Activated CD4-positive, alpha-beta T cell treated with anti-CD3 and anti-CD28 coated beads for 48 hours (primary cell): ENCODE measurements at regions not wholly inside any gene's neighbourhood (a gene's known extent, or its start where the extent isn't known, plus 50 kb on each side); places are given as distances from the start of the nearest gene placed in this dataset.
"Not testable (repeated sequence)": the region's sequence is repeated elsewhere in the genome, so short reads cannot be mapped to it uniquely, and the experiment has no call there.

ENCODE experiments used
- DNase-seq: peaks from one replicate; pipeline ENCODE4 v3.0.0-alpha.2; 2020

DNA sequence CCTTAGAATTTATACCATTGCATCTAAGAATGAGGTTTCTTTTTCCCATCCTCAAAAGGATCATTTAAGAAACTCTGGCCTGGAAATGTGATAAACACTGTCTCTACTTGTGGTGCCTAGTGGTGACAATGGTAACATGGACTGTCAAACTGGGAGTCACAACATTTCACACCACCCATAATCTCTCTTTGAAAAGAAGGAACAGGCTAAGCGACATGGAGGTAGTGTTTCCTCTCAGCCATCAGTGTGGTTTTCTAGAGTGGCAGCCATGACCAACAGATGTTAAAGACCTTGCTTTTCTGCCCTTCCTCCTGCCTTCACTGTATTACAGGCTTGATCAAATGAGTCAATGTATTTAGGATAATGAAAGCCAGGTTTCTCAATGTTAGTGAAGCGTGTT, 283.1 kb upstream of the STAC start:
- DNase-seq: no peak

DNA sequence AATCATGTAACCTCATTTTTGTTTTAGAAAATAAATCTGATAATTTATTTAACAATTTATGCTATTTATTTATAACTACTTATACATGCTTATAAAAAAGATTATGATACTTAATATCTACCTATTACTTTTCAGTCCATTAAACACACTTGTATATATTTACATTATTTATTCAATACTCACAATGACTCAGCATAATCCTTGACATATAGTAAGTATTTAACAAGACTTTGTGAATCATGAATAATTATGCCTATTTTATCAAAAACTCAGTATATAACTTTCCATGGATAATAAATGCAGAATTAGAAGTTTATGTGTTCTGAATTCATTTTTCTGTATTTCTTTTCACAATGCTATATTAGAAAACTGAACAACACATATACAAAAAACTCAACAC, 266.0 kb upstream of the STAC start:
- no peak for DNase-seq

DNA sequence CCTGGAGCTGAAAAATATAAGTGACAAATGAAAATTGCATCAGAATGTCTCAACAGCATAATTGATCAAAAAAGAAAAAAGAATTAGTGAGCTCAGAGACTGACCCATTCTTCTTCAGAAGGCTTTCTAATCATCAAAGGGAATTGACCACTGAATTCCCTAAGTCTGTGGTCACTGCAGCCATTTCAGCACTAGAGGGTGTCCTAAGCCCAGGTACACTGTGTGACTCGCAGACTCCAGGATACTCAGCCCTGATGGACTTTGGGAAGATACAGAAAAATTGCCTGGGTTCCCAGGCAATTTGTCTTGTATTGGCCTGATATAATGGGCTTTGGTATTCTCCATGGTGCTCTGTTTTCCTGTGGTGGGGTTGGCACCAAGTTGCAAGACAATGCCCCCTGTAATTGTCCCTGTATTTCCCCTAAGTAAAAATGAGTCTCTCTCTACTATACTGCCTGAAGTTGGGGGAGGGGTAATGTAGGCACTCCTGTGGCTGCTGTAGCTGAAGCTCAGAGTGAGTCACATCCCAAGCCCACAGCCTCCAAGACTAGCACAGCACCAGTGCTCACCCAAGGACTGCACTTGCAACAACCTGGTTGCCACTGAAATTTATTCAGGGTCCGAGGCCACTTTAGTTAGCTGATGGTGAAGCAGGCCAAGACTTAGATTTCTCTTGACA, 256.0 kb upstream of the STAC start:
- no peak for DNase-seq

DNA sequence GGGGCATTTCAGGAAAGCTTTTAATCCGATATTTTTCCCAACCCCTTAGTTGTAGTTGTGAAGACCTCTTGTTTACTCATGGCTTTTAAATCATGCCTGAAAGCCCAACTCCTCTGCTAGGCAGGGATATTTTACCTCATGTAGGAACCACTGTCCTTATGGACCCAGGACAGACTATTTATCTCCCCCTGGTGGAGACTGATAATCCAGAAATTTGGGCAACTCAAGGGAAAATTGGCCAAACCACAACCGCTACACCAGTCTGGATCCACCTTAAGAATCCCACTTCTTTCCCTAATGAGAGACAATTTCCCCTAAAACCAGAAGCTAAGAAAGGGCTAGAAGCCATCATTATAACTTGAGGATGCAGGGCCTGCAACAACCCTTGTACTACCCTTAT, 248.1 kb upstream of the STAC start:
- DNase-seq: no peak

DNA sequence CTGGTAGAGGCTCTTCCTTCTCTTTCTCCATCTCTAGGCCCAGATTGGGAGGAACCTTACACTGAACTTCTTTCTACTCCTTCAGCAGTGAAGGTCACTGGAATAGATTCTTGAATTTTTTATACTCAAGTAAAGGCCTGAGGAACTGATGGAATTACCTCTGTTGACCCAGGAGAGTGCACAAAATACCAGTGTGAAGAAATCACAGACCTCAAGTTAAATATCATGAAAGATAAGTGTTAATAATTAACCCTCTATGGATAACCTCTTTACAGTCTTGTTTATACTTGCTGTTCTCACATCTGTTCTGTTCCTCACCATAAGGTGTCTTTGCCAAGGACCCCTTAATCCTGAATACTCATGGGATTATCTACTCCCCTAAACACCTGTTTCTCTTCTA, 244.4 kb upstream of the STAC start:
- DNase-seq: no peak

DNA sequence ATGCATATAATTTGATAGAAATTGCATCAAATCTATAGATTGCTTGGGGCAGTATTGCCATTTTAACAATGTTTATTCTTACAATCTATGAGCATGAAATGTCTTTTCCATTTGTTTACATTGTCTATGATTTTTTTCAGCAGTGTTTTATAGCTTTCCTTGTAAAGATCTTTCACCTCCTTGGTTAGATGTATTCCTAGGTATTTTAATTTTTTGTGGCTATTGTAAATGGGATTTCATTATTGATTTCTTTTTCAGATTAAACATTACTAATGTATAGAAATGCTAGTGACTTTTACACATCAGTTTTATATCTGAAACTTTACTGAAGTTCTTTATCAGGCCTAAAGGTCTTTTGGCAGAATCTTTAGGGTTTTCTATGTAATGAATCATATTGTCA, 237.6 kb upstream of the STAC start:
- no peak for DNase-seq

DNA sequence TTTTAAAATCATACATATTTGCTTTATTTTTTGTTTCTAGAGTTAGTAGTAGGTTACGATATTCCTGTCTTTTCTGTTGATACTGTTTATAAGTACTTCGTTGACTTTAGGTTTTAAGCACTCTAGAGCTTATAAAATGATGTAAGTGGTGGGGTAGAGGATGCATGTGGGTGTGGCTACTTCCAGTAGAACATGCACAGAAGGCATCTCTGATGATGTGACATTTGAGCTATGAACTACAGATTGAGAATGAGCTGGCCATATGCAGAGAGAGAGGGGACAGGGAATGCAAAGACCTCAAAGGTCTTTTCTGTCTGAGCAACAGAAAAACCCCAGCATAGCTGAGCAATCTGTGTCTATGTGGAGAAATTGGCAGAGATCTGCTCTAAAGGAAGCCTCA, 233.9 kb upstream of the STAC start:
- no peak for DNase-seq

DNA sequence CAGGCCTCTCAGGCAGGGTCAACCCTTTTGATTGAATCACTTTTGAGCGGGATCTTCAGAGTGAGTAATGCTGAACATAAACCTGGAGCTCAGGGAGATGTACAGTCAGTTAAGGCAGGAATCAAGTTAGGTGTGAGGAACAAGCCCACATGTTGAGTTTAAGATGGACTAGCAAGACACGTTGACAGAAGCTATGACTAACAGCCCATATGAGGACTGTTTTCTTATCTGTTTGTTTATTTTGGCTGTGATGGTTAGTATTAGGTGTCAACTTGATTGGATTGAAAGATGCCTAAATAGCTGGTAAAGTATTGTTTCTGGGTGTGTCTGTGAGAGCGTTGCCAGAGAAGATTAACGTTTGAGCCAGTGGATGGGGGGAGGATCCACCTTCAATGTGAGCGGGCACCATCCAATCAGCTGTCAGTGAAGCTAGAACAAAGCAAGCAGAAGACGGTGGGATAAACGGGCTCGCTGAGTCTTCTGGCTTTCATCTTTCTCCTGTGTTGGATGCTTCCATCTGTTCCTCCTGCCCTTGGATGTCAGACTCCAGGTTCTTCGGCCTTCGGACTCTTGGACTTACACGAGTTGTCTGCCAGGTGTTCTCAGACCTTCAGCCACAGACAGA, 232.3 kb upstream of the STAC start:
- DNase-seq: no peak

DNA sequence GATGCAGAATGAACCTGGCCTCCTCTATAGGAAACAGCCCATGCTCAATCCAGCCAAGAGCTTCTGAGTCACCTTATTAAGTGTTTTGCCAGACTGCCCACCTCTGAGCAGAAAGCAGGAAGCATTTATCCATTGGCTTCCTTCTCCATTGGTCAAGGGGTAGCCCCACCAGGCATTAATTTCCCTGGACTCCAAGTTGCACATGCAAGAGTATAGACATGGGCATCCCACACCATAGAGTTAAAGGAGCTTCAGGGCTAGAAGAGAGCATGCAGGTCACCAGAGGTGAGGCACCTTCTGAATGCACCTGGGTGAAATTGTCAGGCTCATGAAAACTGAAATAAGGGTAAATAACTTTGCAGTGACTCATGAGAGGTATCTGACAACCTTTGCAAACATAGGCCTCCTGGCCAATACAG, 230.8 kb upstream of the STAC start:
- DNase-seq: no peak

DNA sequence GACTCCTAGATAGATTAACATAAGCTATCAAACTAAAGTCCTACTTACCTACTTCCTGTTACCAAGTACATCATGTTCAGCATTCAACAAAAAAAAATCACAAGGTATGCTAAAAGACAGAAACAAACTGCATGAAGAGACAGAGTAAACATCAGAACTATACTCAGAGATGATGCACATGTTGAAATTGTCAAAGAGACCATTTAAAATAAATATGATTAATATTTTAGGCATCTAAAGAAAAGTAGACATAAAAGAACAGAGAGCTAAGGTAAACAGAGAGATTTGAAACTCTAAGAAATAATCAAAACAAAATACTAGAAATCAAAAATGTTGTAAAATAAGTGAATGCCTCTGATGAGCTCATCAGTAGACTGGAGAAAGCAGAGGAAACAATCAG, 224.8 kb upstream of the STAC start:
- DNase-seq: no peak

DNA sequence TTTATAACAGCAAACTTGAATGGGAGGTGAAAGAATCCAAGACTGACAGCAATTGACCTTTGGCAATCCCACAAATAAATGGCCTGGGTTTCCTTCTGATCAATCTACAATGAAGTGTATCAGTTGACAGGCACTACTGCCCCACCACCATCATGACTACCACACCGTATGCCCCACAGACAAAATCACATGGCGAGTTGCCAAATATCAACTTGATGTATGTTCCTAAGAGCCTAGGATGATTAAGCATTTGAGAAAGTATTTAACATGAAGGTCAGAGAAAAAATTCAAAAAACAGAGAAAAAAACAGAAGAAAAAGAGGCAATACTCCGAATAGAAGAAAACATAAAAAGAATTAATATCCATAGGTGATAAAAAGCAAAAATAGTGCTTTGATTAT, 215.9 kb upstream of the STAC start:
- DNase-seq: no peak

DNA sequence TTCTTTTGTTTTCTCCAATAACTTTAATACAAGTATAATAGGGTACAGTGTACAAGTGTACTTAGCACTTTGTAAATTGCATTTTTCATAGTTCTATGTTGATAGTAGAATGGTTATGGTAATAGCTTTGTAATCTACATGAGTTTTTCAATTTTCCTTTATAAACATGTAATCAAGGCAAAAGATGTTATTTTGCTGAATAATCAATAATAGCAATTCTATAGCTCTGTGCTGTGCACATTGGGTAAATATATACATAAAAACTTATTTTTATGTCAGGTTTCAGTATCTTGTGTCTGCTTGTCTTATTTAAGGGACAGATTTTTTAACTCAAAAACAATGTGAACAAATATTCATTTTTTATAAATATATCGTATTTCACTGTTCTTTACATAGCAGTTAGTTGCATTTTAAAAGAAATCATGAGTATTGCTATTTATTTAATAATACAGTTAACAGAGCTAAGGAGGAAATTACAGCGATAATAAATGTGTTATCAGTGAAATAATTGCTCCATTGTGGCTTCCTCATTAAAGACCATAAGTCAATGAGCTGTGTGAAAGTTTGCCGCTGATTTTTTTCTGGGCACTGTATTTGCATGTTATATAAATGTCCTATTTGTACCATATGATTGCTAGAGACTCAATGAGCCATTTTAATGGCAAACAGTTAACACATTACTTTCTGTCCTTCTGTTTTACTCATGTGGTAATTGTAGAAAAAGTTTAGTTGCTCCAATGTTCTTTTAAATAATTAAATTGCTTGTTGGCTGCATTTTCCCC, 214.6 kb upstream of the STAC start:
- no peak for DNase-seq

DNA sequence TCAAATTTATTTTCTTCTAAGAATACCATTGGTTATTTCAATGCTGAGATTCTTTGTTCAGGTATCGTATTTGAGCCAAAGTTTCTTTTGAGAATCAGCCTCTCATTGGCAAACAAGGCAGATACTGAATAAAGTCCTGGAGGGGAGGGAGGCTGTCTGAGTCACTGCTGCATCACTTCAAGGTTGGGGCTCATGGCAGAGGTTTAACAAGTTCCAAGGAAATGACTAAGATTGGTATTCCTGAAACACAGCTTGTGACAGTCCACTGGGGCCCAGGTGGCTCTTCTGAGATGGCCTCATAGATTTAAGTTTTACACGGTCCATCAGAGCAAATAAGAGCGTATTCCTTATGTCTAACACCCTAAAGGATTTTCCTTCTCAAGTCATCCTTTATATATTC, 213.8 kb upstream of the STAC start:
- no peak for DNase-seq

DNA sequence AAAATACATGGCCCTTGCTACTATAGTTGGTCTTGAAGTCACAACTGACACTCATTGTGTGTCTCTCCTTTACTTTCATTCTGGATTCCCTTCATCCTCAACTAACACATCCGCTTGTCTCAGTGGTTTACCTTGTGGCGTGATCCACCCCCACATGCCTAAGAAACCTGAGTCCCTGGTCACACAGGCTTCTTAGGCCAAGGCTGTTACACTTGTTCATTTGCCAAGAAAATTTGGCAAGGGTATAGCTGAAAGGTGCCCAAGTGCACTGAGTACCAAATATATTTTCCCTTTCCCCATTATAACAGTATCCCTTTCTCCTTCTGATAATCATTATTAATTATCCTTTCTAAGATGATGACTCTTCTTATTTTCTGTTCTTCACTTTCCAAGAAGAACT, 207.6 kb upstream of the STAC start:
- no peak for DNase-seq

DNA sequence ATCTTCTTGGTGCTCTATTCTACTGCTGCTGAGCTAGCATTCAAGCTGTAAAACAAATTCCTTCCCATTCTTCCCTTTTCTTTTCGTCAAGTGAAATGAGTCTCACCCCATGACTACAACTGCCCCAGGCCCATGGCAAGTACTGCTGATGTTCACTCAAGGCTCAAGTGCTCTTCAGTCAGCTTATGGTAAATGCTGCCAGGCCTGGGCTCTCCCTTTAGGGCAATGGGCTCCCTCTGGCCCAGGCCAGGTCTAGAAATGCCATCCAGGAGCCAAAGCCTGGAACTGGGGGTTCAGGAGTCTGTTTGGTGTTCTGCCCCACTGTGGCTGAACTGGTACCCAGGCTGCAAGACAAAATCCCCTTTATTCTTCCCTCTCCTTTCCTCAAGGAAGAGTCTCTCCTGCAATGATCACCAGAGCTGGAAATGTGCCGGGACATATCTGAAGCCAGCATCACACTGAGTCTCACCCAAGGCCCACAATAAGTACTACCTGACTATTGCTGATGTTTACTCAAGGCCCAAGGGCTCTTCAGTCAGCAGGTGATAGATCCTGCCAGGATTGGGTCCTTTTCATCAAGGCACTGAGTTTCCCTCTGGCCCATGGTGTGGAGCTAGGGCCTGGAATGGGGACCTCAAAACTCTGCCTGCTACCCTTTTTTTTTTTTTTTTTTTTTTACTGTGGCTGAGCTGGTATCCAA, 205.0 kb upstream of the STAC start:
- DNase-seq: no peak

DNA sequence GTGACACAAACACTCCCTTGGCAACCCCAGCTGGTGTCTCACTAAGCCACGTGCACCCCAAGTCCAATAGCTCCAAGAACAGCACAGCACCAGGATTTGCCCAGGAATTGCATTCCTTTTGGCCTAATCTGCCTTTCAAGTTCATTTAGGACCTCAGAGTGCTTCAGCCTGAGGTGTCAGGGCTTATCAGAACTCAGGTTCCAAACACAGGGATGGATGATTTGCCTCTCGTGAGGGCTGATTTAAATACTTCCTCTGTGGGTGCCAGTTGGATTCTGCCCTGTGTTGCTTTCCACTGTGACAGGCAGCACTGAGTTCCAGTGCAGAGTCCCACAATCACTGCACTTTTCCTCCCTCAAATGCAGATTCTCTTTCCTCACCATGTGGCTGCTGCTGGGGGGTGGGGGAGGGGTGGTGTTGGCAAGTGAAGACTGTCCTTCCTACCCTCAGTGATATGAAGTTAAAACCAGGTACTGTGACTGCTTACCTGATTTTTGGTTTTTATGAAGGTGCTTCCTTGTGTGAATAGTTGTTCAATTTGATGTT, 204.3 kb upstream of the STAC start:
- DNase-seq: no peak

DNA sequence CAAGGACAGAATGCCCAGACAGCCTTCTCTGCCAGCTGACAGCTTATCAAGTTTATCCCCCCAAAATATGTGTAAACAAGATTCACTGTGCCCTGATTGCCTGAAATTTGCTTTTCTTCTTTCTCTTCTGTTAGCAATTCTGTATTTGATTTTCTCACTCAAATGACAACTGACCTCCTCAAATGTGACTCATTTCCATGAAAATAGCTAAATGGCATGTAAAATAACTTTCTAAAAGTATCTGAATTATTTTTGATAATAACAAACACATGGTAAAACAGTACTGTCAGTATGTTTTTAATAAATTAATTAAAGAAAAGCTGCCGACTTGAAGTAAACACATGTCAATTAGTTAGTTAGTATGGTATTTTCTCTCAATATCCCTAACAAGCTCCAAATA, 202.3 kb upstream of the STAC start:
- no peak for DNase-seq

DNA sequence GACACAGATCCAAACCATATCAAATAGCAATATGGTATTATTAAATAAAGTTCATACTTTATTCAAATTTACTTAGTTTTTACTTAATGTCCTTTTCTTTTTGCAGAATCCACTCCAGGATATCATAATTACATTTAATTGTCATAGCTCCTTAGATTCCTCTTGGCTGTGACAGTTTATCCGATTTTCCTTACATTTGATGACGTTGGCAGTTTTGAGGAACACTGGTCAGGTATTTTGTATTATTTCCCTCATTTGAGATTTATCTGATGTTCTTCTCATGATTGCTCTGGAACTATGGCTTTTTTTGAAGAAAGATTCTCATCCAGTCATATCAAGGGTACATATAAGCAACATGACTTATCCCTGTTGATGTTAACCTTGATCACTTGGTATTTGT, 198.3 kb upstream of the STAC start:
- no peak for DNase-seq

DNA sequence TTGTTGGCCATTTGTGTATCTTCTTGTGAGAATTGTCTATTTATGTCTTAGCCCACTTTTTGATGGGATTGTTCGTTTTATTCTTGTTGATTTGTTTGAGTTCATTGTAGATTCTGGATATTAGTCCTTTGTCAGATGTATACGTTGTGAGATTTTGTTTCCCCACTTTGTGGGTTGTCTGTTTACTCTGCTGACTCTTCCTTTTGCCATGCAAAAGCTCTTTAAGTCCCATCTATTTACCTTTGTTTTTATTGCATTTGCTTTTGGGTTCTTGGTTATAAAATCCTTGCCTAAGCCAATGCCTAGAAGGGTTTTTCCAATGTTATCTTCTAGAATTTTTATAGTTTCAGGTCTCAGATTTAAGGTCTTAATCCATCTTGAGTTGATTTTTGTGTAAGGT, 193.1 kb upstream of the STAC start:
- DNase-seq: not testable (repeated sequence)

DNA sequence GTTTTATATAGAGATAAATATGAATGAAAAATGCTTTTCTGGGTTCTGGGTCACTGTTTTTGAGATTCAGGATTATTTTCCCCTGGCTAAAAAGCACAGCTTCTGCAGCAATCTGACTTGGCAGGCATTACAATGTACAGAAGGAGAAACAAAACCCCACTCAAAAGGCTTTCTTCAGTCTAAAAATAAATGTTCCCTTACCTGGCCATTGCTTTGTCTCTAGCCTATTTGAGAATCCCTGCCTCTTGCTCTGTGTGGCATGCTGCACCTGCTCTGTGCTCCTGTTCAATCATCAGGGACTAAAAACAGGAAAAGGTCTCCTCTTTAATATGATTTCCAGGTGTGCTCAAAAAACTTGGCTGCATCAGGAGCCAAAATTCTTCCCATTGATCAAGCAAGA, 187.4 kb upstream of the STAC start:
- DNase-seq: no peak

DNA sequence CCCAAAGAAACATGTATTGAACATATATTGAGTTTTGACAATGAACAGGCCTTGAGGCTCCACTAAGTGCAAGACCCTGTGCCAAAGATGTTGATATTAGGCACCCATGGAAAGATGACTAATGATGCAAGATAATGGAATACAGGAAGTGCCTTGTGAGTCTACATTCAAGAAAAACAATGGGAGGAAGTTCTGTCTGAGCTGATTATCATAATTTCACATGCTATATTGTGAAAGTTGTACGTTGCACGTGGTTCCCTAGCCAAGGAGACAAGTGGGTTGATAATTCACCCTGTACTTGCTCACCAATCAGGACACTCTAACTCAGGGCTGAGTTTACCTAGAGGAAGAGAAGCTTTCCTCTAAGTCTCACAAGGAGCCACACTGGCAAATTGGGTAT, 186.9 kb upstream of the STAC start:
- DNase-seq: no peak

DNA sequence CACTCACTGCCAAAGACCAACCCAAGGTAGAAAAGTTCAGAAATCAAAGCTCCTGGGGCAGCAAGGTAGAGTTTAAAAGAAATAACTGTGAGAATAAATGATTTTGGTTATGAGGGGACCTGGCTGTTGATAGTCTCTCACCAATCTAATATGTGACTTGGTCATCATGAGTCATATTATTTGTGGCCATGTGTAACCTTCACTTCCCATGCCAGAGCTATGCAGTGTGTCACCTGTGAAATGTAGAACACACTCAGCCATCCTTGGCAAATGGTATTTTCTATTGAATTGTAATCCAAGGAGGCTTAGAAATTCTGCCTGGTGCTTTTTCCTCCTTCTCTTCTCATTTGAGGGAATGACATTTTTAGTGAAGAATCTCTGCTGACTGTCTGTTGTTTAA, 184.2 kb upstream of the STAC start:
- DNase-seq: no peak

DNA sequence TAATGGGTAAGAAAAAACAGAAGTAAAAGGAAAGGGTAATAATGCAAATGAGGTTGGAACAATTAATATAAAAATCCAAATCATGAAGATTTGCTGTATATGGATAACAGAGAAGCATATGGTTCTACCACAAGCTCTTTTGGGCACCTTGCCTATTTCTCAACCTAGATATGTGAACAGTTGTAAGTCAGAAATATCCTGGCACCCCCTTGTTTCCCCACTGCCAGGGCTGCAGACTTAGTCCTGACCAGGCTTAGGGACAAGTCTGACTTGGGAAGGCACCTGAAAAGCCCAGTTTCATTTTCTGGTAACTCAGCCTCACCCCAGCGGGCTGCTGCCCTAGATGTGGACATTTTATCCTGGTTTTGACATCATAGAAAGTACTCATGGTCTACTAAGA, 183.2 kb upstream of the STAC start:
- no peak for DNase-seq

DNA sequence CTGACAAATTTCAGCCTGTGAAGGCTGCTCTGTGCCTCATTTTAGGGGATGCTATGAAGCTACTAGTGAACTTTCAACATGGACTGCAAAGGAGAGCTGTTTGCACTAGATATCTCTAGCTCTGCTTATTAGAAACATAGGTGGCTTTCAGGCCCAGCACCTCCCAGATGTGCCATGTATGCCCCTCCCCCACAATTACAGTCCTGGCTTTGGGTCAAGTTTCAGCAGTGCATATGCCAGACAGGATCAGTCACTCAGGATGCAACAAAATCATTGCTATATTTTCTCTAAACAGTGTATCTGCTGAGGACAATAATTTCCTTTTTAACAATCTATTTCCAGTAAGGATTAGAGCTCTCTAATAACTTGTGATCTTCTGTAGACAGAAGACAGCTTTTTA, 178.8 kb upstream of the STAC start:
- no peak for DNase-seq
